ENCODE measurements at regions not wholly inside any gene's neighbourhood (a gene's known extent, or its start where the extent isn't known, plus 50 kb on each side); places are given as distances from the start of the nearest gene placed in this dataset.
"Not testable (repeated sequence)": the region's sequence is repeated elsewhere in the genome, so short reads cannot be mapped to it uniquely, and the experiment has no call there.

GRCh38 chr21:35398346-35398982 is 349.4 kb upstream of the RUNX1 start:
- DNase-seq (ENCODE audit: low read depth), result no peak

GRCh38 chr21:35397781-35398180 is 348.7 kb upstream of the RUNX1 start:
- no peak for DNase-seq (ENCODE audit: low read depth)

DNA sequence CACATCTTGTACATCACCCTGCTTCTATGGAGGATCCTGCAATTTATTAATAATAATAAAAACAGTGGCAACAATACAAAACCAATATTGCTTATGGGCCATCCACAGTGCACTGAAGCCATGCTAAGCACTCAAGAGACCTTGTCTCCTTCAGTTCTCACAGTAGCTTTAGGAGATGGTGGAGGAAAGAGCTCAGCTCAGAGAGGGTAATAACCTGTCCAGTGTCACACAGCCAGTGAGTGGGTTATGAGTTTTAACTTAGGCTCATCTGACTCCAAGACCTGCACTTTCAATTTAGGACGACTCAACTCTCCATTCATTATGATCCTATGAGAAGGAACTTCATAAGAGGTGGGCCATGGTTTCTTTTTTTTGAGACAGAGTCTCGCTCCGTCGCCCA is 347.6 kb upstream of the RUNX1 start:
- no peak for DNase-seq (ENCODE audit: low read depth)

DNA sequence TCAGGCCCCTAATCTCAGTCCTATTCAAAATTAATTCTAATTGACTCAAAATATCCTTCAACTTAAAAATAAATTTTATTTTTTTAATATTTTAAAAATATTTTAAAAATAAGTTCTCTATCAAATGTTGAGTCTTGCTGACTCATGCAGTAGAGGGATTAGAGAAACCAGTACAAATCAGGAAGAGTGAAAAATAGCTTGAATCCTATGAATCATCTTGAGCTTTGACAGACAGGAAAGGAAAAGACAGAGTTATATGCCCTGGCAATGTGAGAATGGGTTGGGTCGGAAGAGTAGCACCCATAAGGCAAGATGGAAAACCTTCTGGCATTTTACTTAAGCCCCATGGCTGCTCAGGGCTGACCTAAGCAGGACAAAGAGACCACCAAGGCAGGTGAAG is 346.6 kb upstream of the RUNX1 start:
- DNase-seq (ENCODE audit: low read depth), result no peak

GRCh38 chr21:35394634-35395369 is 345.7 kb upstream of the RUNX1 start:
- DNase-seq (ENCODE audit: low read depth), result no peak

- DNase-seq (ENCODE audit: low read depth), result no peak
These were observed 344.9 kb upstream of the RUNX1 start for GRCh38 chr21:35394049-35394448.

DNA sequence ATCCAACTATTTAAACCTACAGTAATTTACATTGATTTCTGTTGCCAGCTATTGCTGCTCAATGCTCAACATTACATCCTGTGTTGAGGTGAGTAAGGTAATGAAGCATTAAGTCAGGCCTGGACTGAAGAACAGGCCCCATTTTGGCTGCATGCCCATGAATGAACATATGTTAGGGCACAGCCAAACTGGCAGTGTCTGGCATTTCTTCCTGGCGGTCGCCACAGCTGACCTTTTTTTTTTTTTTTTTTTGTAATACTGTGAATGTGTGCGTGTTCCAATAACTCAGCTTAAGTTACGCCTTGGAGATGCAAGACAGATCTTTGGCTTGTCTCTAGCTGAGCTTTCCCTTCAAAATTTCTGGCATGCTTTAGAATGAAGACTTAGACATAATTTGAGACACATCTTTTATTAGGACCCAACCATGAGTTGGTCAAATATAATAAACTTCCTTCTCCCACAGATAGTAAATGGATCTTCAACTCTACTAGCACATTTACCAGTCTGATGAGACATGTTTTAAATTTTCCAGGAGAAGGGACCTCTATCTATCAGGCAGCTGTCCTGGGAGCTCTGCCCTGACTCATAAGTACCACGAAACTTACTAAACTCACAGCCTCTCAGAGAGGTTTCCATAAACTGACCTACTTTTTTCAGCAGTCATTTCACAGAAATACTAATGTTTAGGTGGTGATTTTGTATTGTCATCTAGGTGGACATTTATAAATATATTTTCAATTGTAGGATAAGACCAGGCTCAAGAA is 341.1 kb upstream of the RUNX1 start:
- peak; percentile 53 for DNase-seq (ENCODE audit: low read depth)

DNA sequence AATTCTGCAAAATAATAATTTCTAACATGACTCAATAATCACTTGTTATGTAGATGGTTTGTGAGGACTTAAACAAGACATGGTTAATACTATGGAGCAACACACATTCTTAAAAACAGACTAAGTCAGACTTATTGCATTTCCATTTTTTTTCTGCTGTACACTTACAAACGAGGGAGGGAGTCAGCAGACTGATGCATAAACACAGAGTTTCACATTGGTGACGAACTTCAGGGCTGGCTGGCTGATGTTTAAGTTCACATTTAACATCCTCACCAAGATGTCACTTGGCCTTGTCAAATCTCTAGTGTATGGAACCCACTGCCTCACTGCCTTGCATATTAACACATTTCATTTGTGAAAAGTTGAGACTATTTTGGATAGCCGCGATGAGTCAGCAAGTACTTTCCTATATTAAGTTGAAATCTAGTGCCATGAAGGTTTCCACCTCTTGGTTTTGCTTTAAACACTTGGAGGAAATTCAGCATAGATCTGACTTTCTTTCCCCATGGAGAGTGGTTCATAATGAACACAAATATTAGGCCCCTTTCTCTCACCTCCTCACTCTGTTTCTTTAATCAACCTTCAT is 337.5 kb upstream of the RUNX1 start:
- DNase-seq (ENCODE audit: low read depth), result no peak

DNA sequence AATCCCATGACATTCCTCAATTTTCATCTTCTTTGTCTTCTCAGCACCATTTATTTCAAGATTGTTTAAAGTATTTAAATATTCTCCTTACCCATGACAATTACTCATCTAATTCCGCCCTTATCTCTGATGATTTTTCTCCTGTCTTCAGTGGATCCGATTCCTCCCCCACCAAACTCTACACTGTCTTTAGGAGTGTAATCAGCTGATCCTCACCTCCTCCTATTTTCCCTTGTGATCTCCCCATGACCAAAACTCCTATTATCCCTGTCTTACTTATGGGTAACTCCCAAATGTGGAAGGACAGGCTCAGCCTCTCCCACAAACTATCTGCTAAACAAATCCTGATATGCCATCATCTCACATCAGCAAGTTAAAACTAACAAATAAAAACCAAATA is 335.3 kb upstream of the RUNX1 start:
- no peak for DNase-seq (ENCODE audit: low read depth)

DNA sequence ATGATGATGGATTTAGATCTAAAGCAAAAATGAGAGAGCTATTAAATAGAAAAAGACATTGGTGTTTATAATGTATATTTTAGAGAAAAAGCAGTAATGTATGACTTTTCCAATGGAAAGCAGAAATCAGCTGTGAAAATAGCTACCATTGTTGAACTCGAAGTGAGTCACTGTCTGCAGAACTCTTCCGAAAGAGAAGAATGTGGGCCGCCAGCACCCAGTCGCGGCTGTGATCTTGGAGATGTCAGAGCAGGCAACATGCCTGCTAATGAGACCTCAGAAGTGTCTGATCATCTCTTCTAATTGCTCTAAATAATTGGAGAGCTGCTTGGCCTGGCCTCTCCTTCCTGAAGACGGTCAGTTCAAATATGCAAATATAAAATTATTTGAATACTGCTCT is 333.6 kb upstream of the RUNX1 start:
- no peak for DNase-seq (ENCODE audit: low read depth)

DNA sequence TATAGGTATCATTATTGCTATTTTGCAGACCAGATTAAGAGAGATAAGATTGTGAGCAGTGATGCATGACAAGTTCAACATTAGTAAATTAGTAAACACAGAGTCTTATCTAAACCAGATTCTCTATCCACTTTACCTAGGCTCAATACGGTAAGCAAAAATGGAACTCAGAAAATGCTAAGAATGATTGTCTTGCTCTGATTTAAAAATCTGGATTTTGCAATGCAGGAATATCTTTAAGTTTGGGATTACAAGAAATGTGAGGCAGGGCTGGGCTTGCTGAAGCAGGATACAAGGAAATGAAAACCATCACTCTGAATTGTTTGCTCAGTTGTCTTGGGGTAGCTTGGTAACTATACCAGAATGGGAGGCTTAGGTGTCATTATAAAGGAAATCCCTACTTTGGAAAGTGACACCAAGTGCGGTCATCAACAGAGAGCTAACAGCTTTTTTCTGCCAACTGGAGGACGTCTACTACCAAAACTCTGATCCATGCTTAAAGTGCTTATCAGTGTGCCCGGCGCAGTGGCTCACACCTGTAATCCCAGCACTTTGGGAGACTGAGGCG is 332.7 kb upstream of the RUNX1 start:
- no peak for DNase-seq (ENCODE audit: low read depth)

DNA sequence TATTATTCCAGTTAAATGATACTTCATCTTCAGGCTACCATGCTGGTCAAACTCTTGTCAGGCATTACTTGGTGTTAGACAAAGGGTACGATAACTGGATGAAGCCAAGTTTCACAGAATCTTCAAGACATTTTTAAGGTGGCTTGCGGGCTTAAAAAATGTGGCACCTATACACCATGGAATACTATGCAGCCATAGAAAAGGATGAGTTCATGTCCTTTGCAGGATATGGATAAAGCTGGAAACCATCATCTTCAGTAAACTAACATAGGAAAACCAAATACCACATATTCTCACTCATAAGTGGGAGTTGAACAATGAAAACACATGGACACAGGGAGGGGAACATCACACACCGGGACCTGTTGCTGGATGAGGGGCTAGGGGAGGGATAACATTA is 331.2 kb upstream of the RUNX1 start:
- DNase-seq (ENCODE audit: low read depth), result not testable (repeated sequence)

DNA sequence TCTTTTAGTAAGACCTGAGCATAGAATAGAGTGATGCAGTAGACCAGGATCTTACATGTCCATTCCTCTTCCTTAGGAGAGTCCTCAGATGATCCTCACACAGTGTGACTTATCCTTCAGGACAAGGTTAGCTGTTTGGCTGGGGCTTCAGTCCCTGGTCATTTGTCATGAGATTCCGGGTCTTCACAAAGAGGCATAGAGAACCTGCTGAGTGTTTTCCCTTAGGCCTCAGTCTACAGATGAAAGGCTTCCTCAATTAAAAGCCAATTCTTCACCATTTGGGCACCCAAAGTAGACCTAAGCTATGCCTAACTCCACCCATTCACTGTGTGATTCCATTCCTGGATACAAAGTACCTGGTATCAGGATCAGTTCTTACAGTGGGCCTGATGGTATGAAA is 329.8 kb upstream of the RUNX1 start:
- DNase-seq (ENCODE audit: low read depth), result no peak

GRCh38 chr21:35377505-35378090 is 328.5 kb upstream of the RUNX1 start:
- DNase-seq (ENCODE audit: low read depth), result no peak

DNA sequence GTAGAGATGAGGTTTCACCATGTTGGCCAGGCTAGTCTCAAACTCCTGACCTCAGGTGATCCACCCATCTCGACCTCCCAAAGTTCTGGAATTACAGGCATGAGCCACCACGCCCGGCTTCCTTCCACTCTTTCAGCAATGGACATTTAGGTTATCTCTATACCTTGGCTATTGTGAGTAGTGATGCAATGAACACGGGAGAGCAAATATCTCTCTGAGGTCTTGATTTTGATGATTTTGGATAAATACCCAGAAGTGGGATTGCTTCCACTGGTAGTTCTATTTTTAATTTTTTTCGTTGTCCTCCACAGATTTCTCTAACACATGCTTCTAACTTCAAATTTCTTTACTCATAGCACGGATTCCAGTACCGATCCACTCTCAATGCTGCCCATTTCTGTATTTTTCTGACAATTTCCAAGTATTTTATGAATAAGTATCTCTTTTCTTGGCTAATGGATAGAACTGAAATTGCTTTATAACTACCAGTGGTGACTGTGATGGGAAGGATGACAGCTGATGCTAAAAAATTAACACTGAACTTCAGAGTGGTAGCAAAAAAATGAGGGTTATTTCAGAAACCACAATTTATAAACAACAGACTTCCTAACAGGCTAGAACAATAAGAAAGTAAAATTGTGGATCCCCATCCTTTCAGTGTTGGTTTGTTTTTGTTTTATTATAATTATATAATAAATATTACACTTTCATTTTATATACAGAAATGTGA is 327.5 kb upstream of the RUNX1 start:
- DNase-seq (ENCODE audit: low read depth), result no peak

- peak; percentile 67 for DNase-seq (ENCODE audit: low read depth)
These were observed 326.0 kb upstream of the RUNX1 start for GRCh38 chr21:35375115-35375514.

DNA sequence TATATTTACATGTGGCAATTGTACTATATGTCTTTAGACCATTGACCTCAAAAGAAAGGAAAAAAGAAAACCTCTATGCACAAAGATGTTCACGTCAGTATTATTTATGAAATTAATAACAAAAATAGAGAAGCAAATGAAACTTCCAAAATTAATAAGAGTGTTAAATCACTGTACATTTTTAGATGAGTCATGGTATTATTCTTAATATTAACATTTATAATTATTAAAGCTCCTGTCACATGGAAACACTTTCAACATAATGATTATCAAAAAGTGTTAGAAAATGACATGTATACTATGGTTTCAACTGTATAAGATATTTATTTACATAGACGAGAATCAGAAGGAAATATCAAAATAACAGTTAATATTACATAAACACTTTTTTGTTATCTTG is 324.9 kb upstream of the RUNX1 start:
- DNase-seq (ENCODE audit: low read depth), result no peak

GRCh38 chr21:35372201-35372600 is 323.1 kb upstream of the RUNX1 start:
- no peak for DNase-seq (ENCODE audit: low read depth)

DNA sequence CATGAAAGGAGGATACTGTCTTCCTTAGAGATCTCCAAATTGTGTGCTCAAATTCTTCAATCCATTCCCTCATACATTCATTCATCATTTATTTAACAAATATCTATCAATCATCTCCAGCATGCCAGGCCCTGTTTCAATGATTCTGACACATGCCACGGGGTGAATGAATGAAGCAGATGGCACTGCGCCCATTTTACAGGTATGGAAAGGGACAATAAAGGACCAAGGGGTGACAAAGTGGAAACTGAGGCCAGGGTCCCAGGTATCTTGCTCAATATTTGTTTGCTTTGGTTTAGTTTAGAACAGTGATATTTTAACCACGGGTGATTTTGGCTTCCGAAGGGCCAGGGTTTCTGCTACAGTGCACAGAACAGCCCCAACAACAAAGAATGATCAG is 321.6 kb upstream of the RUNX1 start:
- DNase-seq (ENCODE audit: low read depth), result no peak

DNA sequence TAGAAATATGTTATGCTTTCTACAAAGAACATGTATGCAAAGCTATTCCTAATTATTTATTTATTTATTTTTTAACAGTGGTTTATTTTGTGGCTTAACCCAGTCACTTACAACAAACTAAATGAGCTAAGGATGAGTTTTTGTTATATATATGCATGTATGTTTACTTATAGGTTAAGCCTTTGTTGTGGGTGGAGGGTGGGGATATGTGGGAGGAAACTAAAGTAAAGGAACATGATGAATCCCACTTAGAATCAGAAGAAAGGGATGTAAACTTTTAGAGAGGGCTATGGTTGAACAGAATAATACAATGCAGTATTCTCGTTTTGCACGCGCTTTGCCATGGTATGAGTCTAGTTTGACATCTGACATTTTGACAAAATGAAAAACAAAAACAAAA is 321.0 kb upstream of the RUNX1 start:
- DNase-seq (ENCODE audit: low read depth), result no peak

DNA sequence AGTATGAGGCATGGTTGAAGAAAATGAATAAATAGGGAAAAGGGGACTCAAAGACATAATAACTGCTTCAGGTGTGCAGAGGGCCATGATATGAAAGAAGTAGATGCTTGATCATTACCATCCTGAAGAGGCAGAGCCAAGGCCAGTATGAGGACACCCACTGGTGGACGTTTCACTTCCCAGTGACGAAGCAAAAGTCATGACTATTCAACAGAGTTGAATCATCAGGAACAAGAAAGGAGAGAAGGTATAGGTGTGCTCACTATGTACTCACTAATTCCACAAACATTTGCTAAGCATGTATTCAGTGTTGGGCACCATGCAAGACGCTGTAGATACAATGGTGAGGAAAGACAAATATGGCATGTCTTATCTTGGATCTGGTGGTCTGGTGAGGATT is 319.2 kb upstream of the RUNX1 start:
- DNase-seq (ENCODE audit: low read depth), result no peak
